PC-3 (cell line): ENCODE measurements at regions not wholly inside any gene's neighbourhood (a gene's known extent, or its start where the extent isn't known, plus 50 kb on each side); places are given as distances from the start of the nearest gene placed in this dataset.

Source experiments
- ATAC-seq: fragments of 200-7000 bp; cut with Tn5 transposase; 2 replicates; pipeline ENCODE4 v1.9.1; 2020; ENCODE audit warnings: mild to moderate bottlenecking, moderate library complexity
- BruUV-seq: library from RNA; stranded (reverse); fragments of 400-500 nt; replicated peaks from 2 replicates; lab custom pipeline; 2021; lab: Mats Ljungman, UMichigan
- CTCF ChIA-PET: fragments of 300-600 bp; sonication (Branson Sonifier 250); formaldehyde crosslinking; loops from one replicate; lab custom pipeline; 2022; ENCODE audit warnings: antibody characterized with exemption; lab: Charles Lee
- POLR2A ChIA-PET: fragments of 300-600 bp; sonication (Branson Sonifier 250); formaldehyde crosslinking; loops from one replicate; lab custom pipeline; 2022; ENCODE audit warnings: antibody characterized with exemption; ENCODE audit not compliant: unreplicated experiment; lab: Charles Lee
- DNase-seq: peaks from one replicate; pipeline ENCODE4 v3.0.0-alpha.2; 2015
- H2AFZ ChIP-seq: fragments of 300-600 bp; sonication (generic); 2 replicates; pipeline ENCODE4 v1.6.0; 2016; ENCODE audit warnings: antibody characterized with exemption, low read length
- H3F3A ChIP-seq: fragments of 300-600 bp; sonication (generic); one replicate; pipeline ENCODE4 v1.6.0; 2017; ENCODE audit warnings: antibody characterized with exemption, low read length, control low read depth, mild to moderate bottlenecking; ENCODE audit not compliant: unreplicated experiment
- H3K27ac ChIP-seq: fragments of 300-600 bp; sonication (generic); 2 replicates; pipeline ENCODE4 v1.5.1; 2016; ENCODE audit warnings: mild to moderate bottlenecking, low read length
- H3K27me3 ChIP-seq: fragments of 300-600 bp; sonication (generic); 2 replicates; pipeline ENCODE4 v1.6.1; 2016; ENCODE audit warnings: low read length, mixed read lengths
- H3K36me3 ChIP-seq: fragments of 300-600 bp; sonication (generic); 2 replicates; pipeline ENCODE4 v1.6.1; 2016; ENCODE audit warnings: low read depth, mixed run types, low read length, mixed read lengths
- H3K4me1 ChIP-seq: fragments of 300-600 bp; sonication (generic); 2 replicates; pipeline ENCODE4 v1.5.1; 2016; ENCODE audit warnings: low read length; ENCODE audit not compliant: insufficient read depth
- H3K4me2 ChIP-seq: fragments of 300-600 bp; sonication (generic); 2 replicates; pipeline ENCODE4 v1.6.0; 2016; ENCODE audit warnings: low read length
- H3K4me3 ChIP-seq: fragments of 300-600 bp; sonication (generic); 2 replicates; pipeline ENCODE4 v1.5.1; 2016; ENCODE audit warnings: mild to moderate bottlenecking, low read length, mixed read lengths
- H3K79me2 ChIP-seq: fragments of 300-600 bp; sonication (generic); 2 replicates; pipeline ENCODE4 v1.6.1; 2017; ENCODE audit warnings: low read length, mixed read lengths
- H3K9ac ChIP-seq: fragments of 300-600 bp; sonication (generic); 2 replicates; pipeline ENCODE4 v1.6.0; 2016; ENCODE audit warnings: mild to moderate bottlenecking, low read length
- H3K9me2 ChIP-seq: fragments of 300-600 bp; sonication (generic); replicated peaks from 2 replicates; pipeline ENCODE4 v1.6.1; 2016; ENCODE audit warnings: mixed run types, low read length, mixed read lengths
- H3K9me3 ChIP-seq: fragments of 300-600 bp; sonication (generic); 2 replicates; pipeline ENCODE4 v1.6.1; 2016; ENCODE audit warnings: low read length, mixed read lengths
- H4K20me1 ChIP-seq: fragments of 300-600 bp; sonication (generic); 2 replicates; pipeline ENCODE4 v1.6.1; 2016; ENCODE audit warnings: low read length, mixed read lengths
- CTCF ChIP-seq: fragments of 300-600 bp; sonication (generic); conservative IDR thresholded peaks from 2 replicates; pipeline ENCODE4 v1.5.1; 2017; ENCODE audit warnings: antibody characterized with exemption, low read depth, mild to moderate bottlenecking, low read length
- EZH2 ChIP-seq: fragments of 300-600 bp; sonication (generic); IDR thresholded peaks from one replicate; pipeline ENCODE4 v1.6.1; 2017; ENCODE audit warnings: antibody characterized with exemption, mild to moderate bottlenecking, low read length; ENCODE audit not compliant: unreplicated experiment
- EZH2phosphoT487 ChIP-seq: fragments of 300-600 bp; sonication (generic); IDR thresholded peaks from 2 replicates; pipeline ENCODE4 v1.6.1; 2018; ENCODE audit warnings: mild to moderate bottlenecking, antibody characterized with exemption, low read length, borderline replicate concordance
- intact Hi-C: fragments of 100-400 bp; cut with micrococcal nuclease; formaldehyde crosslinking; loops from 2 replicates; pipeline ENCODE4 v1.9.0; 2023

GRCh38 chr10:34033078-34033477, 698.6 kb upstream of the NRP1 start:
- Histone ChIP-seq H3F3A (no peaks in the 10 kb centered on the region), H3K4me1 (peaks cover 11% of the 10 kb centered on the region), H3K9me2 (no peaks in the 10 kb centered on the region), H3K36me3 (no peaks in the 10 kb centered on the region), H3K9me3 (no peaks in the 10 kb centered on the region), H3K79me2 (no peaks in the 10 kb centered on the region), H2AFZ (no peak overlapping the region), H4K20me1 (no peaks in the 10 kb centered on the region), H3K4me2 (no peak overlapping the region), H3K9ac (no peak overlapping the region), H3K27ac (no peak overlapping the region), H3K27me3 (no peaks in the 10 kb centered on the region), H3K4me3 (no peak overlapping the region)
- no peak for ATAC-seq
- no TSS peak for BruUV-seq
- ChIA-PET CTCF (no interaction called here), POLR2A (no interaction called here)
- TF ChIP-seq CTCF (no peak), EZH2 (no peak), EZH2phosphoT487 (no peak)
- intact Hi-C loops = no loop called here
- DNase-seq = peak; percentile 52

GRCh38 chr10:34032564-34032963, 698.1 kb upstream of the NRP1 start:
- intact Hi-C loops = no loop called here
- TF ChIP-seq EZH2 (no peak), EZH2phosphoT487 (no peak), CTCF (no peak)
- Histone ChIP-seq H3K79me2 (no peaks in the 10 kb centered on the region), H3K4me3 (no peak overlapping the region), H3K27ac (no peak overlapping the region), H3K4me1 (peaks cover 11% of the 10 kb centered on the region), H3K9ac (no peak overlapping the region), H3K36me3 (no peaks in the 10 kb centered on the region), H3K9me3 (no peaks in the 10 kb centered on the region), H2AFZ (no peak overlapping the region), H3K4me2 (no peak overlapping the region), H3K9me2 (no peaks in the 10 kb centered on the region), H3F3A (no peaks in the 10 kb centered on the region), H4K20me1 (no peaks in the 10 kb centered on the region), H3K27me3 (no peaks in the 10 kb centered on the region)
- no TSS peak for BruUV-seq
- ATAC-seq = no peak
- ChIA-PET CTCF (no interaction called here), POLR2A (no interaction called here)
- no peak for DNase-seq

GRCh38 chr10:34031400-34031799, 696.9 kb upstream of the NRP1 start:
- POLR2A ChIA-PET = interaction anchor here (0.6 to 0.7 kb wide), 2 partner anchors 13 to 653 kb away, joined by 3 to 4 read pairs; no protein-coding TSS in a partner anchor
- Histone ChIP-seq H3K9ac (no peak overlapping the region), H3K27ac (0 out of 2 replicates have a peak overlapping the region, but pooled peaks have one; percentile 1), H3K4me2 (no peak overlapping the region), H3K9me3 (no peaks in the 10 kb centered on the region), H3K4me1 (peaks cover 11% of the 10 kb centered on the region), H3K27me3 (no peaks in the 10 kb centered on the region), H2AFZ (no peak overlapping the region), H3K36me3 (no peaks in the 10 kb centered on the region), H3K9me2 (no peaks in the 10 kb centered on the region), H3K4me3 (no peak overlapping the region), H3F3A (no peaks in the 10 kb centered on the region), H4K20me1 (no peaks in the 10 kb centered on the region), H3K79me2 (no peaks in the 10 kb centered on the region)
- no TSS peak for BruUV-seq
- CTCF ChIA-PET = interaction anchor here (0.6 kb wide), 2 partner anchors 317 to 392 kb away, joined by 3 to 10 read pairs; no protein-coding TSS in a partner anchor
- DNase-seq (peak; percentile 95), ATAC-seq (peak; percentile 94)
- intact Hi-C loops = no loop called here
- TF ChIP-seq EZH2phosphoT487 (no peak), CTCF (no peak), EZH2 (no peak)
